ENCODE measurements at regions not wholly inside any gene's neighbourhood (a gene's known extent, or its start where the extent isn't known, plus 50 kb on each side); places are given as distances from the start of the nearest gene placed in this dataset.

GRCh38 chr5:173527671-173528070 lies 88.8 kb downstream of the BOD1 start:
- no peak for FAIRE-seq

GRCh38 chr5:173524136-173524535 lies 92.3 kb downstream of the BOD1 start:
- FAIRE-seq (no peak), DNase-seq (ENCODE audit: insufficient read length, low spot score) (no peak)
- TF ChIP-seq CTCF (IDR thresholded peaks at IDR 0.05; ENCODE audit: insufficient read depth, missing control alignments) = no peak

More at GRCh38 chr5:173527671-173528070, 88.8 kb downstream of the BOD1 start:
- TF ChIP-seq CTCF (IDR thresholded peaks at IDR 0.05; ENCODE audit: insufficient read depth, missing control alignments) = no peak
- no peak for DNase-seq (ENCODE audit: insufficient read length, low spot score)

- TF ChIP-seq CTCF (IDR thresholded peaks at IDR 0.05; ENCODE audit: insufficient read depth, missing control alignments) = no peak
- FAIRE-seq (no peak), DNase-seq (ENCODE audit: insufficient read length, low spot score) (no peak)
Observed at GRCh38 chr5:173523388-173523787, 93.1 kb downstream of the BOD1 start.

GRCh38 chr5:173522518-173522917 lies 93.9 kb downstream of the BOD1 start:
- FAIRE-seq (no peak), DNase-seq (ENCODE audit: insufficient read length, low spot score) (no peak)

GRCh38 chr5:173518856-173519255 lies 97.6 kb downstream of the BOD1 start:
- DNase-seq (ENCODE audit: insufficient read length, low spot score) = no peak
- no peak for TF ChIP-seq CTCF (IDR thresholded peaks at IDR 0.05; ENCODE audit: insufficient read depth, missing control alignments)
- no peak for FAIRE-seq

More at GRCh38 chr5:173522518-173522917, 93.9 kb downstream of the BOD1 start:
- no peak for TF ChIP-seq CTCF (IDR thresholded peaks at IDR 0.05; ENCODE audit: insufficient read depth, missing control alignments)

- FAIRE-seq = no peak
- no peak for TF ChIP-seq CTCF (IDR thresholded peaks at IDR 0.05; ENCODE audit: insufficient read depth, missing control alignments)
- DNase-seq (ENCODE audit: insufficient read length, low spot score) = no peak
Observed at GRCh38 chr5:173517648-173518047, 98.8 kb downstream of the BOD1 start.

GRCh38 chr5:173515526-173515925 lies 100.9 kb downstream of the BOD1 start:
- no peak for FAIRE-seq
- no peak for DNase-seq (ENCODE audit: insufficient read length, low spot score)
- TF ChIP-seq CTCF (IDR thresholded peaks at IDR 0.05; ENCODE audit: insufficient read depth, missing control alignments) = no peak

All from D721Med (cell line).